Stimulated activated CD4-positive, alpha-beta T cell treated with anti-CD3 and anti-CD28 coated beads, TNF-alpha, amount 100 ng/mL, for 48 hours (primary cell): ENCODE measurements at regions not wholly inside any gene's neighbourhood (a gene's known extent, or its start where the extent isn't known, plus 50 kb on each side); places are given as distances from the start of the nearest gene placed in this dataset.
"Not testable (repeated sequence)": the region's sequence is repeated elsewhere in the genome, so short reads cannot be mapped to it uniquely, and the experiment has no call there.

Experiments
- DNase-seq, 3 donors: peaks; one replicate each; pipeline ENCODE4 v3.0.0-alpha.2; 2020; ENCODE audit warnings: low read depth in 3 of 3

DNA sequence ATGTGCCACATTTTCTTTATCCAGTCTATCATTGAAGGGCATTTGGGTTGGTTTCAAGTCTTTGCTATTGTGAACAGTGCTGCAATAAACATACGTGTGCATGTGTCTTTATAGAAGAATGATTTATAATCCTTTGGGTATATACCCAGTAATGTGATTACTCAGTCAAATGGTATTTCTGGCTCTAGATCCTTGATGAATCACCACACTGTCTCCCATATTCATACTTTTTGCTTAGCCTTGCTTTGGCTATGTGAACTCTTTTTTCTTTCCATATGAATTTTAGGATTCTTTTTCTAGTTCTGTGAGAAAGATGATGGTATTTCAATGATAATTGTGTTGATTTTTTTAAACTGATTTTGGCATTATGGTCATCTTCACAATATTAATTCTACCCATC lies 530.1 kb downstream of the SLC6A15 start:
- not testable (repeated sequence) for DNase-seq

DNA sequence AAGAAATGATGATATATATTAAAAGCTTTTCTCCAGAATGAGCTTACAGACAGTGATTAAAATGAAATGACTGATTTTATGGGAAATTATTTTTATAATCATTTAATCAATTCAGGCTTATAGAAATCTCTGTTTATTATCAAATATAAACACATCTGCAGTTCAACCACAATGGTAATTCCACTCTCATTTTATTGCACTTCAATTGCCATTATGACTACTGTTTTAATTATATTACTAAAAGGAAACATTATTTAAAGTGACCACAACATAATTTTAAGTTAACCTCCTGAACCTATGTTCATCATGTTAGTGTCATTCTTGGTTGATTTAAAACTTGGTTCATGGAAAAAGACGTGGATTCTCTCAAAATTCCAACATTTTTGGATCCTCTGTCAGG lies 536.3 kb downstream of the SLC6A15 start:
- no peak for DNase-seq

GRCh38 chr12:84375449-84376170 lies 537.0 kb downstream of the SLC6A15 start:
- no peak for DNase-seq

- DNase-seq = no peak
Measured at GRCh38 chr12:84362552-84362897, 550.1 kb downstream of the SLC6A15 start.

GRCh38 chr12:84361651-84362551 lies 550.7 kb downstream of the SLC6A15 start:
- DNase-seq = no peak

DNA sequence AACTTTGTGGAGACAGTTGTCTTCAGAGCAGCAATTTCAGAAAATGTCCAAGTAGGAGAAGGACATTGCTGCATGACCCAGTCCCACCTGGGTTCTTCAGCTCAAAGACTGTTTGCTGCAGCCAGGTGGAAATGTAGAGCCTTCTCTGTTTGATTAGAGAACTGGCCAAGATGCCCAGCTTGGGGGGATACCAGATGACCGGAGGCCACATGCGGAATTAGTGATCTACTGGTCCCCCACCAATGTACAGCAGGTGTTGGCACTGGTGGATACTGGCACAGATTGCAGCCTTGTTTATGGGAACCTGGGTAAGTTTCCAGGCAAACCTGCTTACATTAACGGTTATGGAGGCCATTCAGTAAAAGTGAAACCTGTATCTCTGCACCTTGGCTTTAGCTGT lies 555.3 kb downstream of the SLC6A15 start:
- DNase-seq = no peak

DNA sequence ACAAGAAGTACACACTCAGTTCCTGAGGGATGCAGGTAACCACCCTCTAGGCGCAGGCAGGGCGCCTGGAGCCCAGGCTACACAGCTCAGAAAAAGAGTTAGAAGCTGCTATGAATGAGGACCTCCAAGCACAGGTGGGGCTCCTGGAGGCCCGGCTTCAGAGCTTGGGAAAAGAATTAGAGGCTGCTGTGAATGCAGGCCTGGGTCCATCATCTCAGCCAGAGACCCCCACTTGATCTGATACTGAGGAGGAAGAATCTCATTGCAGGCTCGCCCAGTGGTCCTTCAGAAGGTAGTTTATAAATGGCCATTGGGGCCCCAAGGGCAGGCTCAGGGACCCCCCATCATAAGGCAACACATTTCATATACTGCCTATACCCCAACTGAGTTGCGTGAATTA lies 556.4 kb downstream of the SLC6A15 start:
- DNase-seq = no peak

DNA sequence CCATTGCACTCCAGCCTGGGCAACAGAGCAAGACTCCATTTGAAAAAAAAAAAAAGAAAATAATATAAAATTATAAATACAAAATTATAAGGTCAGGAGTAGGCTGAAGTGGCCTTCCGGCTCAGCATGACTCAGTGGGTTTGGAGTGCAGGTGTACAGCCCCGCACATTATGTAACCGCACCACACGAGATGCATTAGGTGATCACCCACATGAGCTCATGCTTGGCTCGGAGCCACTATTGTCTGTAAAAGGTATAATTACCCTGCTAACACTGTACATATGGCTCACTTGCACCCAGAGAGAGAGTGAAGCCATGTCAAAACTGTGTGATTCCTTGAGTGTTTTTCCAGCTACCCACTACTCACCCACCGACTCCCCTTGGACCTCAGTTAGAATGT lies 557.0 kb downstream of the SLC6A15 start:
- DNase-seq = no peak

- no peak for DNase-seq
Measured at GRCh38 chr12:84348582-84348981, 564.0 kb downstream of the SLC6A15 start.

- DNase-seq = no peak
Measured at GRCh38 chr12:84341467-84342193, 571.0 kb downstream of the SLC6A15 start.

GRCh38 chr12:84336231-84336630 lies 576.4 kb downstream of the SLC6A15 start:
- no peak for DNase-seq

- no peak for DNase-seq
Measured at GRCh38 chr12:84329938-84330337, 582.7 kb downstream of the SLC6A15 start.

- DNase-seq = no peak
Measured at GRCh38 chr12:84315926-84316325, 596.7 kb downstream of the SLC6A15 start.

- no peak for DNase-seq
Measured at GRCh38 chr12:84313323-84313675, 599.3 kb downstream of the SLC6A15 start.

GRCh38 chr12:84308211-84308610 lies 604.4 kb downstream of the SLC6A15 start:
- no peak for DNase-seq

GRCh38 chr12:84305144-84305543 lies 607.5 kb downstream of the SLC6A15 start:
- DNase-seq = no peak

DNA sequence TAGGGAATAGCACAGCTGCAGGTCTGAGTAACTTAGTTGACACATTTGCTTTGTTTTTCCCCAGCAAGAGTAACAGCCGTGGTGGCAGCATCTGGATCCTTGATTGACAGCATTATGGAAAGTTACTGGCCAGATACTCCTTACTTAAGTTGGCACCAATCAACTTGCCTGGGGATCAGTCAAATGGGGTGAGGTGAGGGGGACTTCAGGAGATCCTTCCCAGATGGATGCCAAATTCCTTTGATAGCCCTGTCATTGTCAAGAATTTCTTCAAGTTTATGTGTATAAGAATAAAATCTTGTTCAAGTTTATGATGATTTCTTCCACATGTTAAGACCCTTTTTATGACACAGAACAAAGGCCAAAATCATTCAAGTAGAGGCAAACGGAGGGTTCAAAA lies 618.4 kb downstream of the SLC6A15 start:
- DNase-seq = no peak

DNA sequence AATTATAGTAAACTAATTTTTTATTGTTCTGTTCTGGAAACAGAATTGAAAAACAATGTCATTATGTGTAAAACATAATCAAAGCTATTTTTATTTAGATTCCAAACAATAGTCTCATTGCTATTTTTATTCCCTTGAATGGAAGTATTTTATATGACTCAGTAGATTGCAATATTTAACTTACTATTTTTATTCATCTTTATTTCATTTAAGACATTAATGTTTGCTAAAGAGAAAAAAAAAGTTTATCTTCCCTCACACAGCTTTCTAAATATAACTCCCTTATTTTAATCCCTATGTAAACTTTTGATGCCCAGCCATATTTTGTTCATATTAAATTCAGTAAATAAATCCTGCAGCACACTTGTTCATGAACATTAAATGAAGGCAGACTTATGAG lies 622.4 kb downstream of the SLC6A15 start:
- no peak for DNase-seq

- no peak for DNase-seq
Measured at GRCh38 chr12:84277986-84278385, 634.6 kb downstream of the SLC6A15 start.

- no peak for DNase-seq
Measured at GRCh38 chr12:84276215-84276614, 636.4 kb downstream of the SLC6A15 start.

DNA sequence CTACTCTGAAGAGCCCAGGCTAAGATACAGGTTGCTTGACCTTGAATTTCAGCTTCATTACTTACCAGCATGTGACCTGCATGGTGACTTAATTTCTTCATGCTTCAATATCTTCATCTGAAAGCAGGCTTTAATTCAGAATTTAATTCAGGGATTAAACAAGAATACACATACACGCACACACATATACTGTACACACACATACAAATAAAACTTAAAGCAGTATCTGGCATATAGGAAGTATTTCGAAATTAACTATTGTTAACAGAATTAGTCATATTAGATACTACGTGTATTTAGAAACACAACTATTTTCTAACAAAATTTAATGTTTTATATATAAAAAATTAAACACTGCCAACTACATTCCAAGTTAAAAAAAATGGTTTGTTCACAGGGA lies 640.3 kb downstream of the SLC6A15 start:
- no peak for DNase-seq

DNA sequence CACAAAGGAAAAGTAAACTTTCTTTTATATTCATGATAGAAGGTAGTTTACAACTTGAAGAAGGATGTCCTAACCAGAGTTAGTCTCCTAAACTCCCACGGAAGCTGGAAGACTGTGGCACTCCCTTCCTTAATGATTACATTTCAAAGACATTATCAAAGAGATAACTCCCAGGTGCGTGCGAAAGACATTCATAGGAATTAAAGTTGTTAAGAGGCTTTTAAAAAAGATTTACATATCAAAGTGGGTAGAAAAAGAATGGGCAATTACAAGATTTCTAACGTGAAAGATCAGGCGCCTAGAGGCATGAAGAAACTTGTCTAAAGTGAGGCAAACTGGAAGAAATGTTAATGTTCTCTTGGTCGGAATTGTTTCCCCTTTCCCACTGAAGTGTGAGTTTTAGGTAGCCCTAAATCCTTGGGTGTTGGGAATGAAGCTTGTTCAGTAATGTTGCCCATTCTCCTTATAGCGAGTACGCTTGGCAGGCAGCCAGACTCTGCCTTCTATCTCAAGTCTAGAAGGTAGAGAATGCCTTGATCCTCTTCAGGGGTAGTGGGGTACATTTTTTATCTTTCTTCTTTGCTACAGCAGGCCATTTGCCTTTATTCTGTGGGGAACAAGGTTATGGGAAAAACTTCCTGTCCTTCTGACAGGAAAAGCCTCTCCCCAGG lies 642.0 kb downstream of the SLC6A15 start:
- DNase-seq = no peak
